Right lobe of liver (tissue), 4 donors: ENCODE measurements at regions not wholly inside any gene's neighbourhood (a gene's known extent, or its start where the extent isn't known, plus 50 kb on each side); places are given as distances from the start of the nearest gene placed in this dataset.

Experiments
- POLR2A ChIP-seq: fragments of 450-650 bp; IDR thresholded peaks from one replicate; pipeline ENCODE4 v1.6.1; 2017; ENCODE audit warnings: antibody characterized with exemption, mild to moderate bottlenecking
- TF ChIP-seq, protein P1 (sequence below), 4 donors: fragments of 200-600 bp in 3 of 4; fragments of 450-650 bp in 1 of 4; IDR thresholded peaks; one replicate each; pipeline versions ENCODE4 v1.5.1 to v1.8.0; 2016 to 2022; ENCODE audit warnings: antibody characterized with exemption in 4 of 4, mild to moderate bottlenecking in 2 of 4
- donor health status: DM: no; HTN: no; CAD: no.
- donor health status: DM: no; HTN: no; CAD: no.
- donor health status: DM: no; HTN: yes; CAD: no.

DNA sequence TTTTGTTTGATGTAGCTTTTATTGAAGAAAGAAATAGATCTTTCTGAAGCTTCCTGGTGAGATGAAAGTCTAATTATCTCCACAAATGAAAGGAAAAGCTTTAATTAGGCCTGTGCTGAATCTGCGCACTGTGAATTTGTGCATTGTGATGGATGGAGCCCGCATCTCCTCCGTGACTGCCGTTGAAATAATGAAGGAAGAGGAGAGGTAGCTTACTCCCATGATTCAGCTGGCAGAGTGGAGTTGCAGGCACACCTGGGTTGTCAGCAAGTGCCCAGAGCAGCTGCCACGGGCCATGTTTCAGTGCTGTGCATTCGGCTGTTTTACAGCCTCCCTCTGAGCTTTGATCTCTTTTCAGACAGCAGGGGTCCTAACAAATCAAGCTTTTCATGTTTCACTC is 735.3 kb upstream of the TENM3 start:
- TF ChIP-seq, protein P1, sequence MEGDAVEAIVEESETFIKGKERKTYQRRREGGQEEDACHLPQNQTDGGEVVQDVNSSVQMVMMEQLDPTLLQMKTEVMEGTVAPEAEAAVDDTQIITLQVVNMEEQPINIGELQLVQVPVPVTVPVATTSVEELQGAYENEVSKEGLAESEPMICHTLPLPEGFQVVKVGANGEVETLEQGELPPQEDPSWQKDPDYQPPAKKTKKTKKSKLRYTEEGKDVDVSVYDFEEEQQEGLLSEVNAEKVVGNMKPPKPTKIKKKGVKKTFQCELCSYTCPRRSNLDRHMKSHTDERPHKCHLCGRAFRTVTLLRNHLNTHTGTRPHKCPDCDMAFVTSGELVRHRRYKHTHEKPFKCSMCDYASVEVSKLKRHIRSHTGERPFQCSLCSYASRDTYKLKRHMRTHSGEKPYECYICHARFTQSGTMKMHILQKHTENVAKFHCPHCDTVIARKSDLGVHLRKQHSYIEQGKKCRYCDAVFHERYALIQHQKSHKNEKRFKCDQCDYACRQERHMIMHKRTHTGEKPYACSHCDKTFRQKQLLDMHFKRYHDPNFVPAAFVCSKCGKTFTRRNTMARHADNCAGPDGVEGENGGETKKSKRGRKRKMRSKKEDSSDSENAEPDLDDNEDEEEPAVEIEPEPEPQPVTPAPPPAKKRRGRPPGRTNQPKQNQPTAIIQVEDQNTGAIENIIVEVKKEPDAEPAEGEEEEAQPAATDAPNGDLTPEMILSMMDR (IDR thresholded peaks at IDR 0.05) = no peak
- no peak for TF ChIP-seq POLR2A
